ENCODE measurements at regions not wholly inside any gene's neighbourhood (a gene's known extent, or its start where the extent isn't known, plus 50 kb on each side); places are given as distances from the start of the nearest gene placed in this dataset.
A peak's percentile ranks its signal among the peaks of the same experiment; 100 is the strongest.

- DNase-seq = no peak
Measured at GRCh38 chr18:44620812-44621211, 59.9 kb upstream of the SETBP1 start.

DNA sequence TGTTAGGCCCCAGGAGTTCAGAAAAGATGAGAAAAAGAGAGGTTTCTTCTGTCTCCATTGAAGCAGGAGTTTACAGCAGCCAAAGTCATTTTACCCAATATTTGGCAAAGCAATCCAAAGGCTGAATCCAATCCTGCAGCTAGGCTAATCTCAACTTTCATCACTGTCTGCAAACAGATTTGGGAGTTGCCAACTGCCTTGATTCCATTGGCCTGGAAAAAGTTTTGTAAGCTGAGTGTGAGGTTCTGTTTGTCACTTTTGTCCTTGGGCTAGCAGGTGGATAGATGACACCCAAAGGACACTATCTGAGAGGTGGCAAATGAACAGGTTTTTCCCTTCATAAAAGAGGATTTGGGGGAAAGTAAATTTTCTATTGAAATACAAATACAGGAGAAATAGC, 56.6 kb upstream of the SETBP1 start:
- DNase-seq = no peak

DNA sequence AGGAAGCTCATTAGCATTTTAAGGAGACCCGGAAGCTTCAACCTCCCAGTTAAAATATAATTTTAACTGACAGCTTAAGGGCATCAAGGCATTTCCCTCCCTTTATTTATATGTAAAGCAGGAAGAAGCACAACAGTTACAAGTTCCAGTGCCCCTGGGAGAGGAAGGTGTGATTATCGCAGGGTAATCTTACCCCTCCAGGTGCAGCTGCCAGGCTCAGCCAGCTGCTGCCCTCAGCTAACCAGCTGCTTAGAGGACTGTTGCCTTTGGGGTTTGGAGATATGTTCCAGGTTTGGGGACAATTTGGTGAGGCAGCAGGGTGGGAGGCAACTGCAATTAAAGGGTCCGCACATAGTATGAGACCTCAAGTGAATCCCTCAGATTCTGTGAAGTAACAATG, 55.3 kb upstream of the SETBP1 start:
- no peak for DNase-seq

DNA sequence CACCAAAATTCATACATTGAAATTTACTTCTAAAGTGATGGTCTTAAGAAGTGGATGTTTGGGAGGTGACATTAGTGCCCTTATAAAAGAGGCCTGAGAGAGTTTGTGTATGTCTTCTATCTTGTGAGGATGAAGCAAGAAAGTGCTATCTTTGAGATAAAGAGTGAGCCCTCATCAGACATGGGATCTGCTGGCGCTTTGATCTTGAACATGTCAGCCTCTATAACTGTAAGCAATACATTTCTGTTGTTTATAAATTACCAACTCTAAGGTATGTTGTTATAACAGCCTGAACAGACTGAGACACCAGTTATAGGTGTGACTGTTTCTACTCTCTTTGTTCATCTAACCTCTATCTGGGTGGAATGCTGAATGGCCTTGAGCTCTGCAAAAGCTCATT, 54.5 kb upstream of the SETBP1 start:
- no peak for DNase-seq

DNA sequence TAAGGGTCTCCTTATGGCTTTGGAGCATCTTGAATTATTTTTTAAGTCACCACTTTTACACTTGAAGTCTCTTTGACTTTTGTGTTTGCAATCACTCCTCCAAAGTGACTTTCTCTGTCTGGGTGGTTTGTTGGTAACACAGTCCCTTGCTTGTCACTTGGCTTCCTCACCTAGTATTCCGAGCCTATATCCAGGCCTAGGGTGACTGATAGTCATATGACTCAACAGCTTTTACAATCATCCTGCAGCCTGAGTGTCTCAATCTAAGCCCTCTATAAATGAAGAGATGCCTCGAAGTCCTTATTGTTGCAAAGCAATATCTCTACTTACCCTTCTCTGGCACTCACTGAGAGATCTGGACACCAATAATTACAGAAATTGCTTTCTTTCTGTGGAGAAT, 53.9 kb upstream of the SETBP1 start:
- DNase-seq = no peak

GRCh38 chr18:44627280-44627679, 53.4 kb upstream of the SETBP1 start:
- peak; percentile 79 for DNase-seq

- DNase-seq = no peak
Measured at GRCh38 chr18:44629406-44629805, 51.3 kb upstream of the SETBP1 start.

GRCh38 chr18:44630118-44630517, 50.6 kb upstream of the SETBP1 start:
- DNase-seq = no peak
